ENCODE measurements at regions not wholly inside any gene's neighbourhood (a gene's known extent, or its start where the extent isn't known, plus 50 kb on each side); places are given as distances from the start of the nearest gene placed in this dataset.
A peak's percentile ranks its signal among the peaks of the same experiment; 100 is the strongest.

- peaks cover 38% of the 10 kb centered on the region for H3K4me1 ChIP-seq (ENCODE audit: control insufficient read depth, insufficient read depth, low read length)
- H3K4me2 ChIP-seq (ENCODE audit: low read length): peak overlapping the region; percentile 60
- H3K4me3 ChIP-seq (ENCODE audit: low read length): peak overlapping the region; percentile 22
- H3K36me3 ChIP-seq (ENCODE audit: insufficient read depth, low read length): no peaks in the 10 kb centered on the region
- H3K9ac ChIP-seq (ENCODE audit: low read depth, low read length): no peak overlapping the region
- H3K27me3 ChIP-seq (ENCODE audit: control insufficient read depth, insufficient read depth, low read length): no peaks in the 10 kb centered on the region
- no peaks in the 10 kb centered on the region for H3K9me3 ChIP-seq (replicated peaks; ENCODE audit: low read length)
These were observed 868.1 kb upstream of the ID2 start for GRCh38 chr2:7813541-7814292.

- no peaks in the 10 kb centered on the region for H3K9me3 ChIP-seq (replicated peaks; ENCODE audit: low read length)
These were observed 866.1 kb upstream of the ID2 start for GRCh38 chr2:7815726-7816125.

GRCh38 chr2:7816233-7816632 is 865.6 kb upstream of the ID2 start:
- no peak overlapping the region for H3K9ac ChIP-seq (ENCODE audit: low read depth, low read length)
- H3K9me3 ChIP-seq (replicated peaks; ENCODE audit: low read length): no peaks in the 10 kb centered on the region
- H3K27me3 ChIP-seq (ENCODE audit: control insufficient read depth, insufficient read depth, low read length): no peaks in the 10 kb centered on the region
- no peaks in the 10 kb centered on the region for H3K36me3 ChIP-seq (ENCODE audit: insufficient read depth, low read length)
- H3K4me2 ChIP-seq (ENCODE audit: low read length): no peak overlapping the region
- H3K4me3 ChIP-seq (ENCODE audit: low read length): no peak overlapping the region
- H3K4me1 ChIP-seq (ENCODE audit: control insufficient read depth, insufficient read depth, low read length): peaks cover 32% of the 10 kb centered on the region

More at GRCh38 chr2:7815726-7816125, 866.1 kb upstream of the ID2 start:
- Histone ChIP-seq H3K4me3 (ENCODE audit: low read length) (no peak overlapping the region), H3K4me1 (ENCODE audit: control insufficient read depth, insufficient read depth, low read length) (peaks cover 37% of the 10 kb centered on the region), H3K9ac (ENCODE audit: low read depth, low read length) (no peak overlapping the region), H3K27me3 (ENCODE audit: control insufficient read depth, insufficient read depth, low read length) (no peaks in the 10 kb centered on the region), H3K36me3 (ENCODE audit: insufficient read depth, low read length) (no peaks in the 10 kb centered on the region), H3K4me2 (ENCODE audit: low read length) (no peak overlapping the region)

GRCh38 chr2:7816944-7817343 is 864.9 kb upstream of the ID2 start:
- Histone ChIP-seq H3K36me3 (ENCODE audit: insufficient read depth, low read length) (no peaks in the 10 kb centered on the region), H3K4me1 (ENCODE audit: control insufficient read depth, insufficient read depth, low read length) (peaks cover 25% of the 10 kb centered on the region), H3K27me3 (ENCODE audit: control insufficient read depth, insufficient read depth, low read length) (no peaks in the 10 kb centered on the region), H3K9me3 (replicated peaks; ENCODE audit: low read length) (no peaks in the 10 kb centered on the region), H3K4me2 (ENCODE audit: low read length) (no peak overlapping the region), H3K4me3 (ENCODE audit: low read length) (no peak overlapping the region), H3K9ac (ENCODE audit: low read depth, low read length) (no peak overlapping the region)

- no peaks in the 10 kb centered on the region for H3K9me3 ChIP-seq (replicated peaks; ENCODE audit: low read length)
- H3K27me3 ChIP-seq (ENCODE audit: control insufficient read depth, insufficient read depth, low read length): no peaks in the 10 kb centered on the region
- H3K36me3 ChIP-seq (ENCODE audit: insufficient read depth, low read length): no peaks in the 10 kb centered on the region
- H3K4me3 ChIP-seq (ENCODE audit: low read length): no peak overlapping the region
- peaks cover 1% of the 10 kb centered on the region for H3K4me1 ChIP-seq (ENCODE audit: control insufficient read depth, insufficient read depth, low read length)
- no peak overlapping the region for H3K9ac ChIP-seq (ENCODE audit: low read depth, low read length)
- H3K4me2 ChIP-seq (ENCODE audit: low read length): no peak overlapping the region
These were observed 862.5 kb upstream of the ID2 start for GRCh38 chr2:7819316-7819715.

- Histone ChIP-seq H3K36me3 (ENCODE audit: insufficient read depth, low read length) (no peaks in the 10 kb centered on the region), H3K4me1 (ENCODE audit: control insufficient read depth, insufficient read depth, low read length) (no peaks in the 10 kb centered on the region), H3K9me3 (replicated peaks; ENCODE audit: low read length) (no peaks in the 10 kb centered on the region), H3K4me2 (ENCODE audit: low read length) (no peak overlapping the region), H3K9ac (ENCODE audit: low read depth, low read length) (no peak overlapping the region), H3K27me3 (ENCODE audit: control insufficient read depth, insufficient read depth, low read length) (no peaks in the 10 kb centered on the region), H3K4me3 (ENCODE audit: low read length) (no peak overlapping the region)
These were observed 862.0 kb upstream of the ID2 start for GRCh38 chr2:7819850-7820249.

- no peaks in the 10 kb centered on the region for H3K9me3 ChIP-seq (replicated peaks; ENCODE audit: low read length)
- H3K4me1 ChIP-seq (ENCODE audit: control insufficient read depth, insufficient read depth, low read length): peaks cover 15% of the 10 kb centered on the region
- H3K4me3 ChIP-seq (ENCODE audit: low read length): no peak overlapping the region
- H3K27me3 ChIP-seq (ENCODE audit: control insufficient read depth, insufficient read depth, low read length): no peaks in the 10 kb centered on the region
- H3K9ac ChIP-seq (ENCODE audit: low read depth, low read length): no peak overlapping the region
- H3K4me2 ChIP-seq (ENCODE audit: low read length): no peak overlapping the region
- H3K36me3 ChIP-seq (ENCODE audit: insufficient read depth, low read length): no peaks in the 10 kb centered on the region
These were observed 857.6 kb upstream of the ID2 start for GRCh38 chr2:7824211-7824610.

- Histone ChIP-seq H3K4me3 (ENCODE audit: low read length) (no peak overlapping the region), H3K9ac (ENCODE audit: low read depth, low read length) (no peak overlapping the region), H3K27me3 (ENCODE audit: control insufficient read depth, insufficient read depth, low read length) (no peaks in the 10 kb centered on the region)
These were observed 856.1 kb upstream of the ID2 start for GRCh38 chr2:7825591-7826312.

GRCh38 chr2:7826656-7827055 is 855.2 kb upstream of the ID2 start:
- no peak overlapping the region for H3K9ac ChIP-seq (ENCODE audit: low read depth, low read length)
- no peaks in the 10 kb centered on the region for H3K27me3 ChIP-seq (ENCODE audit: control insufficient read depth, insufficient read depth, low read length)
- H3K4me1 ChIP-seq (ENCODE audit: control insufficient read depth, insufficient read depth, low read length): peaks cover 15% of the 10 kb centered on the region
- H3K9me3 ChIP-seq (replicated peaks; ENCODE audit: low read length): no peaks in the 10 kb centered on the region
- H3K36me3 ChIP-seq (ENCODE audit: insufficient read depth, low read length): no peaks in the 10 kb centered on the region
- no peak overlapping the region for H3K4me2 ChIP-seq (ENCODE audit: low read length)
- H3K4me3 ChIP-seq (ENCODE audit: low read length): no peak overlapping the region

More at GRCh38 chr2:7825591-7826312, 856.1 kb upstream of the ID2 start:
- Histone ChIP-seq H3K4me2 (ENCODE audit: low read length) (peak overlapping the region; percentile 22), H3K4me1 (ENCODE audit: control insufficient read depth, insufficient read depth, low read length) (peaks cover 15% of the 10 kb centered on the region), H3K9me3 (replicated peaks; ENCODE audit: low read length) (no peaks in the 10 kb centered on the region), H3K36me3 (ENCODE audit: insufficient read depth, low read length) (no peaks in the 10 kb centered on the region)

GRCh38 chr2:7829241-7829640 is 852.6 kb upstream of the ID2 start:
- H3K9ac ChIP-seq (ENCODE audit: low read depth, low read length): no peak overlapping the region
- no peak overlapping the region for H3K4me2 ChIP-seq (ENCODE audit: low read length)
- no peaks in the 10 kb centered on the region for H3K27me3 ChIP-seq (ENCODE audit: control insufficient read depth, insufficient read depth, low read length)
- H3K4me1 ChIP-seq (ENCODE audit: control insufficient read depth, insufficient read depth, low read length): peaks cover 15% of the 10 kb centered on the region
- H3K4me3 ChIP-seq (ENCODE audit: low read length): no peak overlapping the region
- H3K36me3 ChIP-seq (ENCODE audit: insufficient read depth, low read length): no peaks in the 10 kb centered on the region
- no peaks in the 10 kb centered on the region for H3K9me3 ChIP-seq (replicated peaks; ENCODE audit: low read length)

- Histone ChIP-seq H3K4me1 (ENCODE audit: control insufficient read depth, insufficient read depth, low read length) (peaks cover 8% of the 10 kb centered on the region), H3K9me3 (replicated peaks; ENCODE audit: low read length) (no peaks in the 10 kb centered on the region), H3K4me2 (ENCODE audit: low read length) (no peak overlapping the region), H3K27me3 (ENCODE audit: control insufficient read depth, insufficient read depth, low read length) (no peaks in the 10 kb centered on the region), H3K4me3 (ENCODE audit: low read length) (no peak overlapping the region), H3K36me3 (ENCODE audit: insufficient read depth, low read length) (no peaks in the 10 kb centered on the region), H3K9ac (ENCODE audit: low read depth, low read length) (no peak overlapping the region)
These were observed 851.2 kb upstream of the ID2 start for GRCh38 chr2:7830616-7831015.

GRCh38 chr2:7835151-7835550 is 846.7 kb upstream of the ID2 start:
- Histone ChIP-seq H3K36me3 (ENCODE audit: insufficient read depth, low read length) (no peaks in the 10 kb centered on the region), H3K27me3 (ENCODE audit: control insufficient read depth, insufficient read depth, low read length) (no peaks in the 10 kb centered on the region), H3K9me3 (replicated peaks; ENCODE audit: low read length) (no peaks in the 10 kb centered on the region), H3K4me1 (ENCODE audit: control insufficient read depth, insufficient read depth, low read length) (peaks cover 6% of the 10 kb centered on the region), H3K4me3 (ENCODE audit: low read length) (no peak overlapping the region), H3K4me2 (ENCODE audit: low read length) (no peak overlapping the region), H3K9ac (ENCODE audit: low read depth, low read length) (no peak overlapping the region)

Measured in skeletal muscle satellite cell (primary cell).